ENCODE measurements at regions not wholly inside any gene's neighbourhood (a gene's known extent, or its start where the extent isn't known, plus 50 kb on each side); places are given as distances from the start of the nearest gene placed in this dataset.

GRCh38 chr1:191910245-191910644, 248.0 kb upstream of the RGS18 start (continued):
- TF ChIP-seq, protein P1, sequence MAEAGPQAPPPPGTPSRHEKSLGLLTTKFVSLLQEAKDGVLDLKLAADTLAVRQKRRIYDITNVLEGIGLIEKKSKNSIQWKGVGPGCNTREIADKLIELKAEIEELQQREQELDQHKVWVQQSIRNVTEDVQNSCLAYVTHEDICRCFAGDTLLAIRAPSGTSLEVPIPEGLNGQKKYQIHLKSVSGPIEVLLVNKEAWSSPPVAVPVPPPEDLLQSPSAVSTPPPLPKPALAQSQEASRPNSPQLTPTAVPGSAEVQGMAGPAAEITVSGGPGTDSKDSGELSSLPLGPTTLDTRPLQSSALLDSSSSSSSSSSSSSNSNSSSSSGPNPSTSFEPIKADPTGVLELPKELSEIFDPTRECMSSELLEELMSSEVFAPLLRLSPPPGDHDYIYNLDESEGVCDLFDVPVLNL (CRISPR knock-in tag; IDR thresholded peaks at IDR 0.05; ENCODE audit: borderline replicate concordance, low read depth): no peak

DNA sequence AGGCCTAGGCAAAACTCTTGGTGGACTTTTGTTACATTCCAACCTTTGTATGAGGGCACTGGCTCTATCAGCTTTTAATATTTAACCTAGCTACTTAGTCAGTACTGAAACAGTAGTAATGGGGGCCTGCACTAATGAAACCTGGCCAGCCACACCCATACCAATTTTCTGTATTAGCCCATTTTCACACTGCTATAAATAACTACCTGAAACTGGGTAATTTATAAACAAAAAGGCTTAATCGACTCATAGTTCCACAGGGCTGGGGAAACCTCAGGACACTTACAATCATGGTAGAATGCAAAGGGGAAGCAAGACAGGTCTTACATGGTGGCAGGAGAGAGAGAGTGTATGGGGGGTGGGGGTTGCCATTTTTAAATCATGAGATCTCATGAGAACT, 245.7 kb upstream of the RGS18 start:
- H3K27ac Mint-ChIP-seq: no peak overlapping the region
- H3K4me1 Mint-ChIP-seq: peaks cover 15% of the 10 kb centered on the region
- ChIA-PET POLR2A (no interaction called here), CTCF (no interaction called here)
- no peaks in the 10 kb centered on the region for H3K27me3 Mint-ChIP-seq (ENCODE audit: low read depth)
- H3K4me3 Mint-ChIP-seq: no peak overlapping the region
- H3K36me3 Mint-ChIP-seq: peaks cover 41% of the 10 kb centered on the region
- ATAC-seq: no peak
- H3K9me3 Mint-ChIP-seq: peaks cover 47% of the 10 kb centered on the region
- no peak for DNase-seq (ENCODE audit: low spot score)
- TF ChIP-seq, protein P2, sequence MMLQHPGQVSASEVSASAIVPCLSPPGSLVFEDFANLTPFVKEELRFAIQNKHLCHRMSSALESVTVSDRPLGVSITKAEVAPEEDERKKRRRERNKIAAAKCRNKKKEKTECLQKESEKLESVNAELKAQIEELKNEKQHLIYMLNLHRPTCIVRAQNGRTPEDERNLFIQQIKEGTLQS (CRISPR knock-in tag; conservative IDR thresholded peaks at IDR 0.05): no peak
- no peak for TF ChIP-seq RORB (CRISPR knock-in tag; IDR thresholded peaks at IDR 0.05)
- TF ChIP-seq SMAD3 (CRISPR knock-in tag; IDR thresholded peaks at IDR 0.05; ENCODE audit: borderline replicate concordance): no peak
- TF ChIP-seq USF1 (CRISPR knock-in tag; IDR thresholded peaks at IDR 0.05): no peak
- TF ChIP-seq GRHL2 (CRISPR knock-in tag; IDR thresholded peaks at IDR 0.05; ENCODE audit: insufficient replicate concordance, severe bottlenecking): no peak
- TF ChIP-seq, protein P3, sequence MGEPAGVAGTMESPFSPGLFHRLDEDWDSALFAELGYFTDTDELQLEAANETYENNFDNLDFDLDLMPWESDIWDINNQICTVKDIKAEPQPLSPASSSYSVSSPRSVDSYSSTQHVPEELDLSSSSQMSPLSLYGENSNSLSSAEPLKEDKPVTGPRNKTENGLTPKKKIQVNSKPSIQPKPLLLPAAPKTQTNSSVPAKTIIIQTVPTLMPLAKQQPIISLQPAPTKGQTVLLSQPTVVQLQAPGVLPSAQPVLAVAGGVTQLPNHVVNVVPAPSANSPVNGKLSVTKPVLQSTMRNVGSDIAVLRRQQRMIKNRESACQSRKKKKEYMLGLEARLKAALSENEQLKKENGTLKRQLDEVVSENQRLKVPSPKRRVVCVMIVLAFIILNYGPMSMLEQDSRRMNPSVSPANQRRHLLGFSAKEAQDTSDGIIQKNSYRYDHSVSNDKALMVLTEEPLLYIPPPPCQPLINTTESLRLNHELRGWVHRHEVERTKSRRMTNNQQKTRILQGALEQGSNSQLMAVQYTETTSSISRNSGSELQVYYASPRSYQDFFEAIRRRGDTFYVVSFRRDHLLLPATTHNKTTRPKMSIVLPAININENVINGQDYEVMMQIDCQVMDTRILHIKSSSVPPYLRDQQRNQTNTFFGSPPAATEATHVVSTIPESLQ (CRISPR knock-in tag; IDR thresholded peaks at IDR 0.05): no peak
- no peak for TF ChIP-seq NFYB (CRISPR knock-in tag; conservative IDR thresholded peaks at IDR 0.05; ENCODE audit: low read depth)
- no peak for TF ChIP-seq TEAD1 (CRISPR knock-in tag; IDR thresholded peaks at IDR 0.05)
- TF ChIP-seq ZNF396 (CRISPR knock-in tag; IDR thresholded peaks at IDR 0.05; ENCODE audit: borderline replicate concordance): no peak
- no peak for TF ChIP-seq ETV6 (CRISPR knock-in tag; IDR thresholded peaks at IDR 0.05)
- TF ChIP-seq, protein P4, sequence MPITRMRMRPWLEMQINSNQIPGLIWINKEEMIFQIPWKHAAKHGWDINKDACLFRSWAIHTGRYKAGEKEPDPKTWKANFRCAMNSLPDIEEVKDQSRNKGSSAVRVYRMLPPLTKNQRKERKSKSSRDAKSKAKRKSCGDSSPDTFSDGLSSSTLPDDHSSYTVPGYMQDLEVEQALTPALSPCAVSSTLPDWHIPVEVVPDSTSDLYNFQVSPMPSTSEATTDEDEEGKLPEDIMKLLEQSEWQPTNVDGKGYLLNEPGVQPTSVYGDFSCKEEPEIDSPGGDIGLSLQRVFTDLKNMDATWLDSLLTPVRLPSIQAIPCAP (CRISPR knock-in tag; IDR thresholded peaks at IDR 0.05): no peak
- TF ChIP-seq KAT7 (CRISPR knock-in tag; IDR thresholded peaks at IDR 0.05; ENCODE audit: borderline replicate concordance): no peak

DNA sequence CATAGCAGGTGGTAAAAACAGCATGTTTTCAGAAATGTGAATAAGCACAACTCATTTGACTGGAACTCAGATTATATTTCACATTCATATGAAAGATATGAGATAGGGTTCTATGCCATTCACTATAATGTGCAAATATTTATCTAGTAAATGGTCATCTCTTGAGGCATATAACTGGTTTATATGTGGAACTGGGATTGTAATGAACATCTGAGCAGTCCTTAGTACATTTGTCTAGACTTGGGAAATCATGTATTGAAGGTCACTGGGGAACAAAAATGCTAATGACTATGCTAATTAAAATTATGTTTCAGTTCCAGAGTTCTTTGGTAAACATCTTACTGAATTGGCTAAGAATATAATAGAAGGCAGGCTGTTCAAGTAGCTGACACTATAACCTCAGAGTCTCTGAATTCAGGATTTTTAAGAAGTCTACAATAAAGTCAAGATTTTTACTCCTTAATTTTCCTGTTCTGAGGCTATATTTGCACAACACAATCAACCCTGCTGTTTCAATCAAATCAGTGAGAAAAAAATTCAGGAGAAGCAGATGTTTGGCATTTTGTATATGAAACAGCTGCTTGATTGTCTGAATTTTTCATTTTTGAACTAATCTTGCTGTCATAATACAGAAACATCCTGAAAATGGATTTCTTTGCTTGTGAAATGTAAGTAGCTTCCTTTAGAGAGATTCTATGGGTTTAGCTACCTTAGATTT, 244.8 kb upstream of the RGS18 start:
- no peak for DNase-seq (ENCODE audit: low spot score)
- H3K9me3 Mint-ChIP-seq: peaks cover 38% of the 10 kb centered on the region
- no peak for ATAC-seq
- ChIA-PET POLR2A (no interaction called here), CTCF (no interaction called here)
- peaks cover 9% of the 10 kb centered on the region for H3K4me1 Mint-ChIP-seq
- H3K36me3 Mint-ChIP-seq: peaks cover 32% of the 10 kb centered on the region
- no peak overlapping the region for H3K27ac Mint-ChIP-seq
- H3K4me3 Mint-ChIP-seq: no peak overlapping the region
- no peaks in the 10 kb centered on the region for H3K27me3 Mint-ChIP-seq (ENCODE audit: low read depth)
- TF ChIP-seq USF2 (CRISPR knock-in tag; IDR thresholded peaks at IDR 0.05): no peak
- TF ChIP-seq, protein P5, sequence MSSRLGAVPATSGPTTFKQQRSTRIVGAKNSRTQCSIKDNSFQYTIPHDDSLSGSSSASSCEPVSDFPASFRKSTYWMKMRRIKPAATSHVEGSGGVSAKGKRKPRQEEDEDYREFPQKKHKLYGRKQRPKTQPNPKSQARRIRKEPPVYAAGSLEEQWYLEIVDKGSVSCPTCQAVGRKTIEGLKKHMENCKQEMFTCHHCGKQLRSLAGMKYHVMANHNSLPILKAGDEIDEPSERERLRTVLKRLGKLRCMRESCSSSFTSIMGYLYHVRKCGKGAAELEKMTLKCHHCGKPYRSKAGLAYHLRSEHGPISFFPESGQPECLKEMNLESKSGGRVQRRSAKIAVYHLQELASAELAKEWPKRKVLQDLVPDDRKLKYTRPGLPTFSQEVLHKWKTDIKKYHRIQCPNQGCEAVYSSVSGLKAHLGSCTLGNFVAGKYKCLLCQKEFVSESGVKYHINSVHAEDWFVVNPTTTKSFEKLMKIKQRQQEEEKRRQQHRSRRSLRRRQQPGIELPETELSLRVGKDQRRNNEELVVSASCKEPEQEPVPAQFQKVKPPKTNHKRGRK (CRISPR knock-in tag; IDR thresholded peaks at IDR 0.05; ENCODE audit: borderline replicate concordance): no peak
- TF ChIP-seq JAZF1 (CRISPR knock-in tag; IDR thresholded peaks at IDR 0.05): no peak
- TF ChIP-seq ERG (CRISPR knock-in tag; IDR thresholded peaks at IDR 0.05): no peak
- TF ChIP-seq CREM (CRISPR knock-in tag; IDR thresholded peaks at IDR 0.05): no peak
- no peak for TF ChIP-seq ETV6 (CRISPR knock-in tag; IDR thresholded peaks at IDR 0.05)
- TF ChIP-seq NR2C2 (CRISPR knock-in tag; IDR thresholded peaks at IDR 0.05): no peak
- TF ChIP-seq, protein P6, sequence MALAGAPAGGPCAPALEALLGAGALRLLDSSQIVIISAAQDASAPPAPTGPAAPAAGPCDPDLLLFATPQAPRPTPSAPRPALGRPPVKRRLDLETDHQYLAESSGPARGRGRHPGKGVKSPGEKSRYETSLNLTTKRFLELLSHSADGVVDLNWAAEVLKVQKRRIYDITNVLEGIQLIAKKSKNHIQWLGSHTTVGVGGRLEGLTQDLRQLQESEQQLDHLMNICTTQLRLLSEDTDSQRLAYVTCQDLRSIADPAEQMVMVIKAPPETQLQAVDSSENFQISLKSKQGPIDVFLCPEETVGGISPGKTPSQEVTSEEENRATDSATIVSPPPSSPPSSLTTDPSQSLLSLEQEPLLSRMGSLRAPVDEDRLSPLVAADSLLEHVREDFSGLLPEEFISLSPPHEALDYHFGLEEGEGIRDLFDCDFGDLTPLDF (CRISPR knock-in tag; IDR thresholded peaks at IDR 0.05): no peak
- no peak for TF ChIP-seq RELA (CRISPR knock-in tag; IDR thresholded peaks at IDR 0.05; ENCODE audit: borderline replicate concordance)
- no peak for TF ChIP-seq NFE2L1 (CRISPR knock-in tag; IDR thresholded peaks at IDR 0.05)
- TF ChIP-seq ZNF423 (CRISPR knock-in tag; IDR thresholded peaks at IDR 0.05): no peak
- no peak for TF ChIP-seq NFATC4 (CRISPR knock-in tag; IDR thresholded peaks at IDR 0.05)
- TF ChIP-seq NFYB (CRISPR knock-in tag; conservative IDR thresholded peaks at IDR 0.05; ENCODE audit: low read depth): no peak
